ENCODE measurements at regions not wholly inside any gene's neighbourhood (a gene's known extent, or its start where the extent isn't known, plus 50 kb on each side); places are given as distances from the start of the nearest gene placed in this dataset.

GRCh38 chr13:84265257-84265764, 383.0 kb upstream of the SLITRK1 start:
- intact Hi-C loops (cut with DNase I; ENCODE audit: low total_unique reads), result no loop called here

GRCh38 chr13:84263354-84264069, 381.2 kb upstream of the SLITRK1 start:
- no peaks in the 10 kb centered on the region for H3K27me3 ChIP-seq
- intact Hi-C loops (cut with DNase I; ENCODE audit: low total_unique reads), result no loop called here
- no peak overlapping the region for H3K4me3 ChIP-seq
- 63 to 72% (median 70%) methylated on average over 9 of the region's 9 CpGs for WGBS, 5 donors
- no peaks in the 10 kb centered on the region for H3K36me3 ChIP-seq
- H3K9me3 ChIP-seq, result peaks cover 0 to 5% (median 0%) of the 10 kb centered on the region in 4 donors
- TF ChIP-seq POLR2A (IDR thresholded peaks at IDR 0.05) (no peak), EP300 (IDR thresholded peaks at IDR 0.05) (no peak), POLR2AphosphoS5 (IDR thresholded peaks at IDR 0.05) (no peak)
- TF ChIP-seq, protein P1, sequence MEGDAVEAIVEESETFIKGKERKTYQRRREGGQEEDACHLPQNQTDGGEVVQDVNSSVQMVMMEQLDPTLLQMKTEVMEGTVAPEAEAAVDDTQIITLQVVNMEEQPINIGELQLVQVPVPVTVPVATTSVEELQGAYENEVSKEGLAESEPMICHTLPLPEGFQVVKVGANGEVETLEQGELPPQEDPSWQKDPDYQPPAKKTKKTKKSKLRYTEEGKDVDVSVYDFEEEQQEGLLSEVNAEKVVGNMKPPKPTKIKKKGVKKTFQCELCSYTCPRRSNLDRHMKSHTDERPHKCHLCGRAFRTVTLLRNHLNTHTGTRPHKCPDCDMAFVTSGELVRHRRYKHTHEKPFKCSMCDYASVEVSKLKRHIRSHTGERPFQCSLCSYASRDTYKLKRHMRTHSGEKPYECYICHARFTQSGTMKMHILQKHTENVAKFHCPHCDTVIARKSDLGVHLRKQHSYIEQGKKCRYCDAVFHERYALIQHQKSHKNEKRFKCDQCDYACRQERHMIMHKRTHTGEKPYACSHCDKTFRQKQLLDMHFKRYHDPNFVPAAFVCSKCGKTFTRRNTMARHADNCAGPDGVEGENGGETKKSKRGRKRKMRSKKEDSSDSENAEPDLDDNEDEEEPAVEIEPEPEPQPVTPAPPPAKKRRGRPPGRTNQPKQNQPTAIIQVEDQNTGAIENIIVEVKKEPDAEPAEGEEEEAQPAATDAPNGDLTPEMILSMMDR (IDR thresholded peaks at IDR 0.05), result no peak
- no peak for DNase-seq
- H3K27ac ChIP-seq, result no peak overlapping the region
- no peaks in the 10 kb centered on the region for H3K4me1 ChIP-seq

More at GRCh38 chr13:84265257-84265764, 383.0 kb upstream of the SLITRK1 start:
- no peak for DNase-seq
- H3K27ac ChIP-seq, result no peak overlapping the region
- TF ChIP-seq, protein P1 (IDR thresholded peaks at IDR 0.05), result no peak
- no peak for TF ChIP-seq POLR2A (IDR thresholded peaks at IDR 0.05)
- TF ChIP-seq POLR2AphosphoS5 (IDR thresholded peaks at IDR 0.05), result no peak
- TF ChIP-seq EP300 (IDR thresholded peaks at IDR 0.05), result no peak
- H3K27me3 ChIP-seq, result no peaks in the 10 kb centered on the region
- no peaks in the 10 kb centered on the region for H3K36me3 ChIP-seq
- no peak overlapping the region for H3K4me3 ChIP-seq
- no peaks in the 10 kb centered on the region for H3K4me1 ChIP-seq
- 64 to 73% (median 67%) methylated on average over 6 of the region's 6 CpGs for WGBS, 5 donors
- H3K9me3 ChIP-seq, result peaks cover 0 to 5% (median 0%) of the 10 kb centered on the region in 4 donors

GRCh38 chr13:84255226-84255797, 373.0 kb upstream of the SLITRK1 start:
- 85 to 90% (median 86%) methylated on average over 3 of the region's 3 CpGs for WGBS, 5 donors

GRCh38 chr13:84249463-84249862, 367.2 kb upstream of the SLITRK1 start:
- Histone ChIP-seq H3K9me3 (peaks cover 0 to 32% (median 18%) of the 10 kb centered on the region in 4 donors), H3K27ac (no peak overlapping the region), H3K4me1 (no peaks in the 10 kb centered on the region), H3K4me3 (no peak overlapping the region), H3K36me3 (no peaks in the 10 kb centered on the region), H3K27me3 (no peaks in the 10 kb centered on the region)
- intact Hi-C loops (cut with DNase I; ENCODE audit: low total_unique reads), result no loop called here
- no peak for DNase-seq
- 69 to 78% (median 72%) methylated on average over 3 of the region's 3 CpGs for whole genome bisulfite sequencing, 5 donors
- TF ChIP-seq, protein P1 (IDR thresholded peaks at IDR 0.05), result no peak
- TF ChIP-seq EP300 (IDR thresholded peaks at IDR 0.05) (no peak), POLR2AphosphoS5 (IDR thresholded peaks at IDR 0.05) (no peak), POLR2A (IDR thresholded peaks at IDR 0.05) (no peak)

More at GRCh38 chr13:84255226-84255797, 373.0 kb upstream of the SLITRK1 start:
- Histone ChIP-seq H3K4me3 (no peak overlapping the region), H3K36me3 (no peaks in the 10 kb centered on the region), H3K27me3 (no peaks in the 10 kb centered on the region), H3K4me1 (no peaks in the 10 kb centered on the region), H3K27ac (no peak overlapping the region), H3K9me3 (peaks cover 0 to 32% (median 18%) of the 10 kb centered on the region in 4 donors)
- intact Hi-C loops (cut with DNase I; ENCODE audit: low total_unique reads), result no loop called here
- TF ChIP-seq POLR2AphosphoS5 (IDR thresholded peaks at IDR 0.05), result no peak
- no peak for TF ChIP-seq EP300 (IDR thresholded peaks at IDR 0.05)
- no peak for TF ChIP-seq POLR2A (IDR thresholded peaks at IDR 0.05)
- no peak for DNase-seq

All from stomach (tissue), 8 donors.